ENCODE measurements at regions not wholly inside any gene's neighbourhood (a gene's known extent, or its start where the extent isn't known, plus 50 kb on each side); places are given as distances from the start of the nearest gene placed in this dataset.

GRCh38 chr3:73136941-73137340 lies 75.5 kb downstream of the EBLN2 start:
- TF ChIP-seq CTCF (IDR thresholded peaks at IDR 0.05) (no peak), POLR2A (IDR thresholded peaks at IDR 0.05) (no peak)

Data from breast epithelium (tissue), 3 donors.